ENCODE measurements at regions not wholly inside any gene's neighbourhood (a gene's known extent, or its start where the extent isn't known, plus 50 kb on each side); places are given as distances from the start of the nearest gene placed in this dataset.
"Not testable (repeated sequence)": the region's sequence is repeated elsewhere in the genome, so short reads cannot be mapped to it uniquely, and the experiment has no call there.

DNA sequence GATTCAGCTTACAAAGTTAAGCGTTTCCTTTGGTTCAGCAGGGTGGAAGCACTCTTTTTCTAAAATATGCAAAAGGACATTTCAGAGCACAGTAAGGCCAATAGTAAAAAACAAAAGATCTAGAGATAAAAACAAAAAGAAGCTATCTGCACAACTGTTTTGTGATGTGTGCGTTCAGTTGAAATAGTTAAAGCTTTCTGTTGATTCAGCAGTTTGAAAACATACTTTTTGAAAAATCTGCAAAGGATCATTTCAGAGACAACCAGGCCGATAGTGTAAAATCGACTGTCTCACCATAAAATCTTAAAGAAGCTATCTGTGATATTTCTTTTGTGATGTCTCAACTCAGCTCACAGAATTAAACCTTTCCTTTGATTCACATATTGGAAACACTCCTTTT, 300.0 kb upstream of the ALG10B start:
- peaks cover 10% of the 10 kb centered on the region for H3K9me3 Mint-ChIP-seq
- ATAC-seq (no peak), DNase-seq (no peak)
- H3K36me3 Mint-ChIP-seq (ENCODE audit: insufficient read depth): no peaks in the 10 kb centered on the region
- no peaks in the 10 kb centered on the region for H3K4me1 Mint-ChIP-seq (ENCODE audit: low read depth)
- H3K27me3 Mint-ChIP-seq (ENCODE audit: low read depth): no peaks in the 10 kb centered on the region
- H3K4me3 Mint-ChIP-seq: no peak overlapping the region

DNA sequence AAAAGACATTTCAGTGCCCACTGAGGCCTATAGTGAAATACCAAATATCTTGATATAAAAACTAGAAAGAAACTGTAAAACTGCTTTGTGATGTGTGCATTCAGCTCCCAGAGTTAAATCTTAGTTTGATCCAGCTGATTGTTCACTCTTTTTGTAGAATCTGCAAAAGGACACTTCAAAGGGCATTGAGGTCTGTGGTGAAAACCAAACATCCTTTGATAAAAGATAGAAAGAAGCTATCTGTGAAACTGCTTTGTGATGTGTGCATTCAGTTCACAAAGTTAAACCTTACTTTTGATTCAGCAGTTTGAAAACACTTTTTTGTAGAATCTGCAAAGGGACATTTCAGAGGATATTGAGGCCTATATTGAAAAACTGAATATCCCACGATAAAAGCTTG, 290.7 kb upstream of the ALG10B start:
- Mint-ChIP-seq H3K4me3 (no peak overlapping the region), H3K4me1 (ENCODE audit: low read depth) (no peaks in the 10 kb centered on the region), H3K27me3 (ENCODE audit: low read depth) (no peaks in the 10 kb centered on the region), H3K9me3 (peaks cover 10% of the 10 kb centered on the region), H3K36me3 (ENCODE audit: insufficient read depth) (no peaks in the 10 kb centered on the region)
- no peak for ATAC-seq
- DNase-seq: no peak

DNA sequence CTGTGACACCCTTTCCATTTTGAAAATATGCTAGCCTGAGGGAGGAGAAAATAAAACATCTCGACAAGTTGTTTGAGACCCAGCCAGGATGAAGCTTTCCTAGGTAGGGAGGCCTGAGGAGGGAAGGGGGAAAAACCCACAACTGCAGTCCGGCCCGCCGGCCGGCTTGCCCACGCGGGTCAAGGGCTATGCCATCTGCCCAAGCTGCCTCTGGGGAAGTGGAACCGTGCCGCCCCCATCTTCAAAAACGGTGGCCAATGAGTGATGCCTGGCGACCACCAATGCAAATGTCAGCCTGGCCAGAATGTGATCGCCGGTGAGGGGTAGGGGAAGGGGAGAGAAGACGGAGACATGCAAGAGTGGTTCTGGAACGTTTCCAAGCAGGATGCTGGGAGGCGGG, 263.5 kb upstream of the ALG10B start:
- H3K4me3 Mint-ChIP-seq: no peak overlapping the region
- no peaks in the 10 kb centered on the region for H3K4me1 Mint-ChIP-seq (ENCODE audit: low read depth)
- no peaks in the 10 kb centered on the region for H3K27me3 Mint-ChIP-seq (ENCODE audit: low read depth)
- no peak for DNase-seq
- no peak for ATAC-seq
- no peaks in the 10 kb centered on the region for H3K36me3 Mint-ChIP-seq (ENCODE audit: insufficient read depth)
- H3K9me3 Mint-ChIP-seq: peaks cover 29% of the 10 kb centered on the region

DNA sequence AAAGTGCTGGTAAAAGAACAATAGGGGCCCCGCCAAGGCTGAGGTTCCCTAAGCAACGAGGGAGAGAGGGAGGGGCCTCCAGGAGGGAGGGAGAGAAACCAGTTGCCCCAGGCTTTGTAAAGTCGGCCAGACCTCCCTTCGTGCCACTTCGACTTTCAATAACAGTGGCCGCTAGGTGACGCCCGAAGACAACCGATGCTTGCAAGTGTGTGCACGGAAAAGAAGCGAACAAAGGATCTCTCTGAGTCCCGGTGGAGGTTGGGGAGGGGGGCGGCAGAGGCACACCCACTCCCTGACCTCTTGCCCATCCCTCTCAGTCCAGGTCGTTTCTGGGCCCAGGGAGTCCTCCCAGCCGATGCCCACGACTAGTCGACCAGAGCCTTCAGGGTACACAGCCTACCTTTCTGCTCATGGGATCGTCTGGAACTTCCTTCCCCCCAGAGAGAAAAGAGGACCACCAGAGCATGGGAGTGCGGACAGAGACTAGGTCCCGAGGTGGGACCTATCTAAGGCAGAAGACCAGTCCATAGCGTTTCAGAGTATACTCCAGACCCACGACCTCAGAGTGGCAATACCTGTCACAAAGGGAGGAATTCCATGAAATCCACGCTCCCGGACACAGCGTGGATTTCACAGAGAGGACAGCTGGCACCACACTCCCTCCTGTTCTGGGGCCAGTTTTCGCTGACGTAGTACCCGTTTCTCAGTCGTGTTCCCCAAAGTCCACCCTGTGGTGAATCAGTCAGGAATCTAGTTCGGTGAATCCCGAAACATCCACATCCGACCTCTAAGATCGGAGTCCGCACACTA, 262.7 kb upstream of the ALG10B start:
- H3K36me3 Mint-ChIP-seq (ENCODE audit: insufficient read depth): no peaks in the 10 kb centered on the region
- H3K4me3 Mint-ChIP-seq: no peak overlapping the region
- no peaks in the 10 kb centered on the region for H3K27me3 Mint-ChIP-seq (ENCODE audit: low read depth)
- no peak for ATAC-seq
- DNase-seq: no peak
- peaks cover 29% of the 10 kb centered on the region for H3K9me3 Mint-ChIP-seq
- no peaks in the 10 kb centered on the region for H3K4me1 Mint-ChIP-seq (ENCODE audit: low read depth)

DNA sequence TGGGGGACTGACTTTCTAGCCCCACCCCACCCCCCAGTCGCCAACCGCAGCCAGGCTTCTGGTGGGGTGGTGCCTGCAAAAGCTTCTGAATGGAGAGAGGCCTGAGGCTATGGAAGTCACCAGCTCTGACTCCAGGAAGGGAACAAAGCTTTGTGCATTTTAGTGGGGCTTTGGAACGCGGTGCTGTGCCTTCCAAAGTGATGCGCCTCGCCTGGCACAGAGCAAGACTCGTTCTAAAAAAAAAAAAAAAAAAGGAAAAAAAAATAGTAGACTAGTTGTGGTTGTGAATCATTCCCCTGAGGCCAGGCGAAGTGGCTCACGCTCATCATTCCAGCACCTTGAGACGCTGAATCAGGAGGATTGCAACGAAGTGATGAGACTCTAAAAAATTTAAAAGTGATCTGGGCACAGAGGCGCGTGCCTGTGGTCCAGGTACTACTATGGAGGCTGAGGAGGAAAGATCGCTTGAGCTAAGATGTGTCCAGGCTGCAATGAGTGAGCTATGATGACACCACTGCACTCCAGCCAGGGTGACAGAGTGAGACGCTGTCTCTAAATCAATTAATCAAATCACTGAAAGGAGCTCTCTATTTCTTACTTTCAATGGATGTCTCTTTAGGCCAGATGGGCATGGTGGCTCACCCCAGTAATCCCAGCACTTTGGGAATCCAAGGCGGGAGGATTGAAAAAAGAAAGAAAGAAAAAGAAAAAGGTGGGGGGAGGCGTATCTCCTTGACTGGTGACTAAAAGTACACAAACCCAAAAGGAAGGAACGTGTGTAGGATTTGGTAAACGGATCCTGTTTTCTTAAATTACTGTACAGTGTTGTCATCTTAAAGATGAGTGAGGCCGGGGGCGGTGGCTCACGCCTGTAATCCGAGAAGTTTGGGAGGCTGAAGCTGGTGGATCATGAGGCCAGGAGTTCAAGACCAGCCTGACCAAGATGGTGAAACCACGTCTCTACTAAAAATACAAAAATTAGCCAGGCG, 259.6 kb upstream of the ALG10B start:
- H3K4me3 Mint-ChIP-seq: no peak overlapping the region
- H3K27me3 Mint-ChIP-seq (ENCODE audit: low read depth): no peaks in the 10 kb centered on the region
- no peaks in the 10 kb centered on the region for H3K4me1 Mint-ChIP-seq (ENCODE audit: low read depth)
- H3K9me3 Mint-ChIP-seq: peaks cover 23% of the 10 kb centered on the region
- H3K36me3 Mint-ChIP-seq (ENCODE audit: insufficient read depth): no peaks in the 10 kb centered on the region
- no peak for ATAC-seq
- no peak for DNase-seq

DNA sequence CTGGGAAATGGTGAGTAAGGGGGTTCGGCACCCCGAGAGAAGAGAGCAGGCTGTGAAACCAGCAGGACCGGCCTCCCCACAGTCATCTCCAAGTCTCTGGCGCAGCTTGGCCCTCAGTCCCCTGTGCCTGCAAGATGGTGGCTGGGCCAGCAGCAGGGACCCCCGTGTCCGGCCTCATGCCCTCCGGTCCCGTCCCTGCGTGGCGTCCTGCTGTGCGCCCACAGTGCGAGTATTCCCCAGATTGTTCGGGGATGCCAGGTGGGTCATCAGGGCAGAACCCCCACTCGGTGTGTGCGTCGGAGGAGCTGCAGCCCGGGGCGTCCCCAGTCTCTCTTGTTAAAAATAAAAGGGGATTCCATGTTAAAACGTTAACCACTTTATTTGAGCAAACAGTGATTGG, 216.9 kb upstream of the ALG10B start:
- Mint-ChIP-seq H3K4me3 (no peak overlapping the region), H3K9me3 (peaks cover 7% of the 10 kb centered on the region), H3K4me1 (ENCODE audit: low read depth) (no peaks in the 10 kb centered on the region), H3K27me3 (ENCODE audit: low read depth) (no peaks in the 10 kb centered on the region), H3K36me3 (ENCODE audit: insufficient read depth) (no peaks in the 10 kb centered on the region)
- ATAC-seq (no peak), DNase-seq (no peak)

DNA sequence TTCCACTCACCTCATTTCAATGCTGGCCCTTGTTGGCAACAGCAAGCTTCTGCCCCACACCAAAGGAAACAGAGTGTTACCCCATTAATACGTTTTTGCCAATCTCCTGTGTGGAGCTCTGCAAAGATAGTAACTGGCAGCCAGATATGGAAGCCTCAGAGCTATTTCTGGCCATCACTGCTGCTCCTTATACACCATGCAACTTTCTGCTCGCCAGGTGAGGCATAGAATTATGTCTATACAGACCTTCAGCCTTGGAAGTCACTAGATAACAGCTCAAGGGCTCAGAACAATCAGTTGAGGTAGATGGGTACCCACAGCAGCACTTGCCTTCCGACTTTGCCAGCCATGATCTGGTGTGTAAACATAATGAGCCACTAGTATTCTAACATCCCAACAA, 214.8 kb upstream of the ALG10B start:
- Mint-ChIP-seq H3K36me3 (ENCODE audit: insufficient read depth) (no peaks in the 10 kb centered on the region), H3K27me3 (ENCODE audit: low read depth) (no peaks in the 10 kb centered on the region)

DNA sequence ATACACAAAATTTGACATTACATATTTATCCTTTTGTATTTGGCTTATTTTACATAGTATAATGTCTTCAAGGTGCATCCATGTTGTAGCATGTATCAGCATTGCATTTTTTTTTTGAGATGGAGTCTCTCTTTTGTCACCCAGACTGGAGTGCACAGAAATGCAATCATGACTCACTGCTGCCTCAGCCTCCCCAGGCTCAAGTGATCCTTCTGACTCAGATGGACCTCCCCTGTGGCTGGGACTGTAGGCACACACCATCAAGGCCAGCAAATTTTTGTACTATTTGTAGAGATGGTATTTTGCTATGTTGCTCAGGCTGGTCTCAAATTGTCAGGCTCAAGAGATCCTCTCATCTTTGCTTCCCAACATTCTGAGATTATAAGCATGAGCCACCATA, 214.4 kb upstream of the ALG10B start:
- H3K27me3 Mint-ChIP-seq (ENCODE audit: low read depth): no peaks in the 10 kb centered on the region
- DNase-seq: no peak
- no peaks in the 10 kb centered on the region for H3K36me3 Mint-ChIP-seq (ENCODE audit: insufficient read depth)
- H3K4me1 Mint-ChIP-seq (ENCODE audit: low read depth): no peaks in the 10 kb centered on the region
- peaks cover 5% of the 10 kb centered on the region for H3K9me3 Mint-ChIP-seq
- no peak for ATAC-seq
- H3K4me3 Mint-ChIP-seq: no peak overlapping the region

More for the DNA sequence above, 214.8 kb upstream of the ALG10B start:
- H3K4me1 Mint-ChIP-seq (ENCODE audit: low read depth): no peaks in the 10 kb centered on the region
- DNase-seq: no peak
- no peak overlapping the region for H3K4me3 Mint-ChIP-seq
- no peak for ATAC-seq
- peaks cover 5% of the 10 kb centered on the region for H3K9me3 Mint-ChIP-seq

DNA sequence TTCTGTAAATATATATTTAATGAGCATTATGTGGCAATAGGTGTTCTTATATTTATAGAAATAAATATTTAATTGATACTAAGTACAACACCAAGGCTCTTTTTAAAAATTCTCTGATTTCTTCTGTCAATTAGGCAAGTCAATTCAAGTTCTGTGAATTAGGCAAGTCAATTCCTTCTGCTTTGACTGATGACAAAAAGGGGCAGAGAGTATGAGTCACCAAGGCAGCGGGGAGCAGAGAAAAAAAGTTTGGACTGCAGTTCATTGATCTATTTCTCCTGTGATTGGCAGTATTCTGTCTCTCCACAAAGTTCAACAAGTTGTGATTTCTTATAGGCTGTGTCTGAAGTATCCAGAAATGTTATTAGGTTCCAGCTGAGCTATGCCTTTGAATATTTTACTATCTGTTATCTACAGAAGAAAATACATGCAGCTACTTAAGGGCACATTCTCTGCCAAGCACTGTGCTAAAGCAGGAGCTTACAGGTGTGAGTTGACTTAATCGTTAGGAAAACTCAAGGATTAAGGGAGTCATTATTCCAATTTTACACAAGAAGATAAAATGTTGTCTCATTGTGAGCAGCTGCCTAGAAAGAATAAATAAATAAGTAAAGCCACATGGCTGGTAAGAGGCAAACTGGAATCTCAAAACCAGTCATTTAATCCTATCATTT, 206.4 kb upstream of the ALG10B start:
- Mint-ChIP-seq H3K36me3 (ENCODE audit: insufficient read depth) (no peaks in the 10 kb centered on the region), H3K4me3 (no peak overlapping the region), H3K27me3 (ENCODE audit: low read depth) (no peaks in the 10 kb centered on the region), H3K9me3 (no peaks in the 10 kb centered on the region), H3K4me1 (ENCODE audit: low read depth) (no peaks in the 10 kb centered on the region)
- no peak for ATAC-seq
- DNase-seq: no peak

DNA sequence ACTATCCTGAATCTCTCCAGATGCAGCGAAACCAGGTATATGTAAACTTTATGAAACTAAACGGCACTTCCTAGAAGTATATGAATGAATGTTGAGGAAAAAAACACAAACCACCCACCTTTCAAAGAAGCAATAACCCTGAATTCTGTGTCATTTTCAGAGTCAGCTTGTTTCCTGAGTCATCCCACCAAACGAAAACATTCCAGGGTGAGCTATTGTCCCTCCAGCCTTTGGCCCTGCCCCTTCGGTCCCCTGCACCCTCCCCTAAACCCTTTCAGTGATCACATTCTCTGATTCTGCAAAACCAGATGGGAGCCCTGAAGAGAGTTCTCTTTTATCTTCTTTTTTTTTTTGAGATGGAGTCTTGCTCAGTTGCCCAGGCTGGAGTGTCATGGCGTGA, 202.6 kb upstream of the ALG10B start:
- no peak overlapping the region for H3K4me3 Mint-ChIP-seq
- DNase-seq: no peak
- H3K4me1 Mint-ChIP-seq (ENCODE audit: low read depth): no peaks in the 10 kb centered on the region
- H3K36me3 Mint-ChIP-seq (ENCODE audit: insufficient read depth): no peaks in the 10 kb centered on the region
- ATAC-seq: no peak
- no peaks in the 10 kb centered on the region for H3K27me3 Mint-ChIP-seq (ENCODE audit: low read depth)
- H3K9me3 Mint-ChIP-seq: peaks cover 5% of the 10 kb centered on the region

DNA sequence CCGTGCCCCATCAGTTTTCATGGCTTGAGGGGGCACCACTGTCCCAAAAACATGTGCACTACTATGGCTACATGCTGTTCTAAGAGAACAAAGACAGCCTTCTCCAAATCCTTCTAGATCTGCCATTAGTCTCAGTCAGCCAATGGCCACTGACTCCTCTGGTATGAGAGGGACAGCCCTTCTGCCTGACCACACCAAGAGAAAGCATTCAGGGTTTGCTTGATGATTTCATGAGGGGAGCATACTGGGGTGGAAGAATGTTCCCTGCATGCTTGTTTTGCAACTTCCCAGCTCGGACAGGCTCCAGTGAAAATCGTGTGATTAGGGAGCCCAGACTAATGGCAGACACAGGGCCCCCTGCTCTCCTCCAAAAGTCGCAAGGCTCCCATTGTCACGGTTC, 199.6 kb upstream of the ALG10B start:
- ATAC-seq: no peak

DNA sequence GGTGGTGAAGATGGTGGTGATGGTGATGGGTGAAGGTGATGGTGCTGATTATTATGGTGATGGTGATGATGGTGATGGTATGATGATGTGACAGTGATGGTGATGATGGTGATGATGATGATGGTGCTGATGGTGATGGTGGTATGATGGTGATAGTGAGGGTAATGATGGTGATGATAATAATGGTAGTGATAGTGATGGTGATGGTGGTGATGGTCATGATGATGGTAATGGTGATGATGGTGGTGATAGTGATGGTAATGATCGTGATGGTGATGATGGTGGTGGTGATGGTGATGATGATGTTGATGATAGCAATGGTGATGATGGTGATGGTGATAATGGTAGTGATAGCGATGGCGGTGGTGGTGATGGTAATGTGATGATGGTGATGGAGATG, 197.9 kb upstream of the ALG10B start:
- Mint-ChIP-seq H3K36me3 (ENCODE audit: insufficient read depth) (no peaks in the 10 kb centered on the region), H3K27me3 (ENCODE audit: low read depth) (no peaks in the 10 kb centered on the region), H3K4me3 (no peak overlapping the region), H3K4me1 (ENCODE audit: low read depth) (no peaks in the 10 kb centered on the region), H3K9me3 (peaks cover 5% of the 10 kb centered on the region)
- no peak for ATAC-seq
- no peak for DNase-seq

More for the DNA sequence above, 199.6 kb upstream of the ALG10B start:
- Mint-ChIP-seq H3K36me3 (ENCODE audit: insufficient read depth) (no peaks in the 10 kb centered on the region), H3K27me3 (ENCODE audit: low read depth) (no peaks in the 10 kb centered on the region), H3K9me3 (peaks cover 5% of the 10 kb centered on the region), H3K4me1 (ENCODE audit: low read depth) (no peaks in the 10 kb centered on the region), H3K4me3 (no peak overlapping the region)
- no peak for DNase-seq

DNA sequence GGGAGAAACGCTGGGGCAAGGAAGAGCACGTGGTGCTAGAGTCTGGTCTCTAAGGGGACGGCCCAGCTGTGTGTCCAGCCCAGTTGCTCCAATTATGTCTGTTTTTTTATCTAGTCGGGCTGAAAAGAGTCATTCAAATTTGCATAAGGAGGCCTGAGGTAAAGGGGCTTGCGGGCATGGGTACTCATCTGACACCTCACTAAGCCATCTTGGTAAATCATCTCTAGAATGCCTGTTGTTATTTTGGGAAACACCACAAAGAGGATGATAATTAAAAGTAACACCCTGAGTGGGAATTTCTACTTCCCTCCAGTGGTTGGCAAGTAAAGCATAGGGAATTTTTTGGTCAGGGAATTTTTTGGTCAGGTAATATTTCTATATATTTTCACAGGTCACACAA, 196.1 kb upstream of the ALG10B start:
- Mint-ChIP-seq H3K36me3 (ENCODE audit: insufficient read depth) (no peaks in the 10 kb centered on the region), H3K9me3 (peaks cover 5% of the 10 kb centered on the region), H3K27me3 (ENCODE audit: low read depth) (no peaks in the 10 kb centered on the region), H3K4me1 (ENCODE audit: low read depth) (no peaks in the 10 kb centered on the region), H3K4me3 (no peak overlapping the region)
- DNase-seq (no peak), ATAC-seq (no peak)

DNA sequence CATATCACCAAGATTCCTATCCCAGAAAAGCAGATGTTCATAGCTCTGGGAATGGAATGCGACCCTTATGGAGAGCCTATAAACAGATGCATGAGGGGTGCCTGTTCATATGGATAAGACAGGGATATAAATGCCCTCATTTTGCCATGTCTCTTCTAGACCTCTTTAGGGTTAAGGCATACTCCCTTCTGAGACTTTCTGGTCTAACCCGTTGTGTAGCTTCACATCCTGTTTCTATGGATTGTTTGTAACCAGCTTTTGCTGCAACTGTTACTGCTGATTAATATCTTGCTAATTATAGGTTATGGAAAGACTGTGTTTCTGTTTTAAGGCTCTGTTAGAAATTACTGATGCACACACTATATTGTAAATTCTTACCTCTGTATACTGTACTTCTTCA, 193.5 kb upstream of the ALG10B start:
- not testable (repeated sequence) for H3K27me3 Mint-ChIP-seq (ENCODE audit: low read depth); DNase-seq; ATAC-seq; H3K4me3 Mint-ChIP-seq; H3K36me3 Mint-ChIP-seq (ENCODE audit: insufficient read depth); H3K9me3 Mint-ChIP-seq; H3K4me1 Mint-ChIP-seq (ENCODE audit: low read depth)

All from activated T-cell treated with anti-CD3 and anti-CD28 coated beads, Interleukin-2, amount 50 U/mL, for 4 hours (primary cell).